ENCODE measurements at regions not wholly inside any gene's neighbourhood (a gene's known extent, or its start where the extent isn't known, plus 50 kb on each side); places are given as distances from the start of the nearest gene placed in this dataset.

- H3K4me1 ChIP-seq: no peaks in the 10 kb centered on the region
- intact Hi-C loops (cut with DNase I): no loop called here
- no peak for DNase-seq
- no peaks in the 10 kb centered on the region for H3K9me3 ChIP-seq
- no peaks in the 10 kb centered on the region for H3K27me3 ChIP-seq (ENCODE audit: low read depth)
- no peak overlapping the region for H3K27ac ChIP-seq
- no peaks in the 10 kb centered on the region for H3K36me3 ChIP-seq
- H3K4me3 ChIP-seq: no peak overlapping the region
- ATAC-seq: no peak
- TF ChIP-seq, protein P1, sequence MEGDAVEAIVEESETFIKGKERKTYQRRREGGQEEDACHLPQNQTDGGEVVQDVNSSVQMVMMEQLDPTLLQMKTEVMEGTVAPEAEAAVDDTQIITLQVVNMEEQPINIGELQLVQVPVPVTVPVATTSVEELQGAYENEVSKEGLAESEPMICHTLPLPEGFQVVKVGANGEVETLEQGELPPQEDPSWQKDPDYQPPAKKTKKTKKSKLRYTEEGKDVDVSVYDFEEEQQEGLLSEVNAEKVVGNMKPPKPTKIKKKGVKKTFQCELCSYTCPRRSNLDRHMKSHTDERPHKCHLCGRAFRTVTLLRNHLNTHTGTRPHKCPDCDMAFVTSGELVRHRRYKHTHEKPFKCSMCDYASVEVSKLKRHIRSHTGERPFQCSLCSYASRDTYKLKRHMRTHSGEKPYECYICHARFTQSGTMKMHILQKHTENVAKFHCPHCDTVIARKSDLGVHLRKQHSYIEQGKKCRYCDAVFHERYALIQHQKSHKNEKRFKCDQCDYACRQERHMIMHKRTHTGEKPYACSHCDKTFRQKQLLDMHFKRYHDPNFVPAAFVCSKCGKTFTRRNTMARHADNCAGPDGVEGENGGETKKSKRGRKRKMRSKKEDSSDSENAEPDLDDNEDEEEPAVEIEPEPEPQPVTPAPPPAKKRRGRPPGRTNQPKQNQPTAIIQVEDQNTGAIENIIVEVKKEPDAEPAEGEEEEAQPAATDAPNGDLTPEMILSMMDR (IDR thresholded peaks at IDR 0.05): no peak
Measured at GRCh38 chr1:193504920-193505319, 318.5 kb upstream of the B3GALT2 start.

DNA sequence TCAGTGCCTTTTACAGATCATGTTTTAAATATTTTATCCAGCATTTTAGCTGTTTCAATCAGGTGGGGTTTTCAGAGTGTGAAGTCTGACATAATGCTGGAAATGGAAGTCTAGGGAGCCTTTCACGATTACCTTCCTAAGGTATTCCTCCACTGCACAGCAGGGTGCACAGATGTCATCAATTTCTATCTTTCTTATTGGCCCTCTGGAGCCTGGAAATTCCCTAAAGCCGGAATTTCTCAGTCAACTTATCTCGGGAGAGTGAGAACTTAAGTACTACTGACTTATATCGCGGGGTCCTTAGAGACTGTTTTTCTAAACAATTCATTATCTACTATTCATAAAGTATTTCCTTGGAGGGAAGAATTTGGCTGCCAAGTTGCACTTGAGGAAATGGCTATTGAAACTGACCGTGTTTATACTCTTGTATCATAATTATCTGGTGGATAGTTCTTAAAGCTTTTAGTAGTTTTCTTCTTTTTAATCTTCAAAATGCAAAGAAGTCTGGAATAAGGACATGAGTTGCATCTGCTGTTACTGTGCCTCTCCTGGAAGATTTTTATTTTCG, 311.8 kb upstream of the B3GALT2 start:
- no peak overlapping the region for H3K4me3 ChIP-seq
- TF ChIP-seq, protein P1 (IDR thresholded peaks at IDR 0.05): no peak
- no peak overlapping the region for H3K27ac ChIP-seq
- no peaks in the 10 kb centered on the region for H3K4me1 ChIP-seq
- H3K36me3 ChIP-seq: no peaks in the 10 kb centered on the region
- no peaks in the 10 kb centered on the region for H3K9me3 ChIP-seq
- no peak for ATAC-seq
- intact Hi-C loops (cut with DNase I): no loop called here
- no peak for DNase-seq
- no peaks in the 10 kb centered on the region for H3K27me3 ChIP-seq (ENCODE audit: low read depth)

- Histone ChIP-seq H3K36me3 (no peaks in the 10 kb centered on the region), H3K4me1 (no peaks in the 10 kb centered on the region), H3K4me3 (no peak overlapping the region), H3K9me3 (no peaks in the 10 kb centered on the region), H3K27me3 (ENCODE audit: low read depth) (no peaks in the 10 kb centered on the region), H3K27ac (no peak overlapping the region)
- ATAC-seq (no peak), DNase-seq (no peak)
- intact Hi-C loops (cut with DNase I): no loop called here
- TF ChIP-seq, protein P1 (IDR thresholded peaks at IDR 0.05): no peak
Measured at GRCh38 chr1:193494368-193494767, 308.0 kb upstream of the B3GALT2 start.

DNA sequence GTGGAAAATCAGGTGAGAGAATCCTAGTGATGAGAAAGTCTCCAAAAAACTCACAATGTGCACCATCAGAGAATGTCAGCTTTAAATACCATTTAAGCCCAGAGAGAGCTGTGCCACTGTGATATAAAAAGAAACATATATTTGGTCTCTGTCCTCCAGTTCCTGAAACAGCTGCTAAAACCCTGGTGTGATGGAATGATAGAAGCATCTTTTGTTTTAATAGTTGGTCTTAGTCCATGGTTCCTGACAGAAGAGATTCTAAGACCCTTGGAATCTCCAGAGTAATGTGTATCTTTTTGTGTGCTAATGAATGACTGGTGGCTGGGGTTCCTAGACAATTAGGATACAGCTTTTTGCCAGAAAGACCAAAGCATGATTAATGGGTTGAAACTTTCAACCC, 302.8 kb upstream of the B3GALT2 start:
- Histone ChIP-seq H3K4me3 (no peak overlapping the region), H3K4me1 (no peaks in the 10 kb centered on the region), H3K27me3 (ENCODE audit: low read depth) (no peaks in the 10 kb centered on the region), H3K27ac (no peak overlapping the region), H3K36me3 (no peaks in the 10 kb centered on the region), H3K9me3 (no peaks in the 10 kb centered on the region)
- TF ChIP-seq, protein P1 (IDR thresholded peaks at IDR 0.05): no peak
- no peak for DNase-seq
- intact Hi-C loops (cut with DNase I): no loop called here
- no peak for ATAC-seq

- no peaks in the 10 kb centered on the region for H3K4me1 ChIP-seq
- no peaks in the 10 kb centered on the region for H3K9me3 ChIP-seq
- no peak overlapping the region for H3K4me3 ChIP-seq
- no peaks in the 10 kb centered on the region for H3K36me3 ChIP-seq
- DNase-seq: no peak
- intact Hi-C loops (cut with DNase I): no loop called here
- TF ChIP-seq, protein P1 (IDR thresholded peaks at IDR 0.05): no peak
- H3K27ac ChIP-seq: no peak overlapping the region
- no peaks in the 10 kb centered on the region for H3K27me3 ChIP-seq (ENCODE audit: low read depth)
- ATAC-seq: no peak
Measured at GRCh38 chr1:193487722-193488121, 301.3 kb upstream of the B3GALT2 start.
